Caco-2 (cell line): ENCODE measurements at regions not wholly inside any gene's neighbourhood (a gene's known extent, or its start where the extent isn't known, plus 50 kb on each side); places are given as distances from the start of the nearest gene placed in this dataset.

Experiments
- BruUV-seq: library from RNA; stranded (reverse); fragments of 400-500 nt; replicated peaks from 2 replicates; lab custom pipeline; 2021; lab: Mats Ljungman, UMichigan
- CTCF ChIA-PET: fragments of 300-600 bp; sonication (Branson Sonifier 250); formaldehyde crosslinking; loops from one replicate; lab custom pipeline; 2022; ENCODE audit warnings: antibody characterized with exemption; lab: Charles Lee
- POLR2A ChIA-PET: fragments of 300-600 bp; sonication (Branson Sonifier 250); formaldehyde crosslinking; loops from one replicate; lab custom pipeline; 2022; ENCODE audit warnings: antibody characterized with exemption; lab: Charles Lee
- DNase-seq, 2 experiments: peaks; one replicate each; pipeline versions ENCODE4 v3.0.0 to v3.0.0-alpha.2; 2020 to 2022
- H3K27me3 ChIP-seq: replicated peaks from 2 replicates; pipeline ENCODE4 v1.6.0; 2011; ENCODE audit warnings: low read length; ENCODE audit not compliant: control insufficient read depth, insufficient read depth
- H3K36me3 ChIP-seq: 2 replicates; pipeline ENCODE4 v1.5.1; 2011; ENCODE audit warnings: low read length; ENCODE audit not compliant: control insufficient read depth, insufficient read depth
- H3K4me1 ChIP-seq: fragments of 250-450 bp; sonication (Bioruptor Pico); 2 replicates; pipeline ENCODE4 v1.5.1; 2020; ENCODE audit warnings: mild to moderate bottlenecking
- H3K4me3 ChIP-seq: 2 replicates; pipeline ENCODE4 v1.5.1; 2011; ENCODE audit warnings: low read depth, mild to moderate bottlenecking, control low read depth, low read length
- H3K9me3 ChIP-seq: fragments of 250-450 bp; sonication (Bioruptor Pico); 2 replicates; pipeline ENCODE4 v1.5.1; 2020; ENCODE audit warnings: mild to moderate bottlenecking, moderate library complexity
- H3K27ac Mint-ChIP-seq: one replicate; pipeline ENCODE4 v1.8.0; 2022; ENCODE audit warnings: mixed read lengths; ENCODE audit not compliant: unreplicated experiment
- H3K27me3 Mint-ChIP-seq: one replicate; pipeline ENCODE4 v1.8.0; 2022; ENCODE audit warnings: mixed read lengths; ENCODE audit not compliant: insufficient read depth, unreplicated experiment
- H3K36me3 Mint-ChIP-seq: one replicate; pipeline ENCODE4 v1.8.0; 2022; ENCODE audit warnings: mild to moderate bottlenecking, mixed read lengths; ENCODE audit not compliant: insufficient read depth, unreplicated experiment
- H3K4me1 Mint-ChIP-seq: one replicate; pipeline ENCODE4 v1.8.0; 2022; ENCODE audit warnings: low read depth, mixed read lengths; ENCODE audit not compliant: unreplicated experiment
- H3K4me3 Mint-ChIP-seq: one replicate; pipeline ENCODE4 v1.8.0; 2022; ENCODE audit warnings: mild to moderate bottlenecking, moderate library complexity, mixed read lengths; ENCODE audit not compliant: unreplicated experiment
- H3K9me3 Mint-ChIP-seq: one replicate; pipeline ENCODE4 v1.8.0; 2022; ENCODE audit warnings: mixed read lengths; ENCODE audit not compliant: unreplicated experiment
- CTCF ChIP-seq, 2 experiments: fragments of 200-600 bp in 1 of 2; IDR thresholded peaks; 1 replicate in 1 of 2; 2 replicates in 1 of 2; pipeline versions ENCODE4 v1.5.1 to v1.8.0; 2011 to 2022; ENCODE audit warnings: antibody characterized with exemption in 1 of 2, control low read depth in 1 of 2, inconsistent platforms in 1 of 2, low read depth in 1 of 2, low read length in 1 of 2, mild to moderate bottlenecking in 1 of 2, moderate library complexity in 1 of 2; ENCODE audit not compliant: insufficient read depth in 1 of 2, severe bottlenecking in 1 of 2, unreplicated experiment in 1 of 2
- intact Hi-C: fragments of 100-400 bp; cut with micrococcal nuclease; formaldehyde crosslinking; loops from one replicate; pipeline ENCODE4 v1.10.0; 2022; ENCODE audit not compliant: unreplicated experiment

- ChIA-PET CTCF (no interaction called here), POLR2A (no interaction called here)
- no peak overlapping the region for H3K4me3 ChIP-seq
- H3K27me3 ChIP-seq = no peaks in the 10 kb centered on the region; the same call in 1 of the 2 replicates
- H3K36me3 Mint-ChIP-seq = no peaks in the 10 kb centered on the region
- peaks cover 21% of the 10 kb centered on the region for H3K27me3 Mint-ChIP-seq
- no TSS peak for BruUV-seq
- no peak for DNase-seq
- H3K9me3 Mint-ChIP-seq = no peaks in the 10 kb centered on the region
- no peaks in the 10 kb centered on the region for H3K9me3 ChIP-seq
- no peaks in the 10 kb centered on the region for H3K4me1 ChIP-seq
- no peaks in the 10 kb centered on the region for H3K4me1 Mint-ChIP-seq
- TF ChIP-seq CTCF (IDR thresholded peaks at IDR 0.05; ENCODE audit: insufficient read depth in 1 of 2, low read depth in 1 of 2, low read length in 1 of 2, severe bottlenecking in 1 of 2, unreplicated experiment in 1 of 2) = no peak
- H3K27ac Mint-ChIP-seq = no peak overlapping the region
- intact Hi-C loops = no loop called here
- no peak overlapping the region for H3K4me3 Mint-ChIP-seq
- no peaks in the 10 kb centered on the region for H3K36me3 ChIP-seq
Observed at GRCh38 chr7:26512737-26513136, 221.1 kb downstream of the SNX10 start.

- no peak for TF ChIP-seq CTCF (IDR thresholded peaks at IDR 0.05; ENCODE audit: insufficient read depth in 1 of 2, low read depth in 1 of 2, low read length in 1 of 2, severe bottlenecking in 1 of 2, unreplicated experiment in 1 of 2)
- H3K27me3 Mint-ChIP-seq = peaks cover 25% of the 10 kb centered on the region
- no peak overlapping the region for H3K27ac Mint-ChIP-seq
- no peaks in the 10 kb centered on the region for H3K36me3 Mint-ChIP-seq
- Histone ChIP-seq H3K4me1 (no peaks in the 10 kb centered on the region), H3K4me3 (no peak overlapping the region), H3K9me3 (no peaks in the 10 kb centered on the region), H3K36me3 (no peaks in the 10 kb centered on the region), H3K27me3 (no peaks in the 10 kb centered on the region; the same call in 1 of the 2 replicates)
- CTCF ChIA-PET = no interaction called here
- H3K4me1 Mint-ChIP-seq = no peaks in the 10 kb centered on the region
- no TSS peak for BruUV-seq
- H3K9me3 Mint-ChIP-seq = no peaks in the 10 kb centered on the region
- DNase-seq = no peak
- POLR2A ChIA-PET = no interaction called here
- intact Hi-C loops = no loop called here
- H3K4me3 Mint-ChIP-seq = no peak overlapping the region
Observed at GRCh38 chr7:26513948-26514347, 222.3 kb downstream of the SNX10 start.

DNA sequence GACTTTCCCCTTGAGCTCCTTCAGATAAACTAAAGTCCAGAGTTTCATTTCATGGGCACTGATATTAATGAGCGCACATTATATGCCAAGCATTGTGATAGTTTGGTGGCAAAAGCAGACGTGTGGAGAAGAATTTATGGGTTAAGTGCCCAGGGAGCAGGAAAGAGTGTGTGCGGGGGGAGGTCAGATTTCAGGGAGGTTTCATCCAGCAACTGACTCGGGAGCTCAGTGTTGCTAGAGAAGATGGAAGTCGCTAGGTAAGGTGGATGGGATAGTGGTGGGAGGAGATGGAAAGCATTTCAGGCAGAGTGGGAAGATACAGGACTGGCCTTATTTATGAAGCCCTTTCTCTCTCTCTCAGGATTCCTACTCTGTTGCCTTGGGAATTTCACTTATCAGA, 223.0 kb downstream of the SNX10 start:
- H3K36me3 ChIP-seq = no peaks in the 10 kb centered on the region
- intact Hi-C loops = no loop called here
- no TSS peak for BruUV-seq
- POLR2A ChIA-PET = no interaction called here
- peaks cover 25% of the 10 kb centered on the region for H3K27me3 Mint-ChIP-seq
- H3K4me3 ChIP-seq = no peak overlapping the region
- no peaks in the 10 kb centered on the region for H3K36me3 Mint-ChIP-seq
- no peaks in the 10 kb centered on the region for H3K4me1 ChIP-seq
- DNase-seq = no peak
- H3K4me3 Mint-ChIP-seq = no peak overlapping the region
- no peaks in the 10 kb centered on the region; the same call in 1 of the 2 replicates for H3K27me3 ChIP-seq
- CTCF ChIA-PET = no interaction called here
- TF ChIP-seq CTCF (IDR thresholded peaks at IDR 0.05; ENCODE audit: insufficient read depth in 1 of 2, low read depth in 1 of 2, low read length in 1 of 2, severe bottlenecking in 1 of 2, unreplicated experiment in 1 of 2) = no peak
- H3K9me3 ChIP-seq = no peaks in the 10 kb centered on the region
- H3K4me1 Mint-ChIP-seq = no peaks in the 10 kb centered on the region
- no peaks in the 10 kb centered on the region for H3K9me3 Mint-ChIP-seq
- no peak overlapping the region for H3K27ac Mint-ChIP-seq
